NCI-H82 treated with DMSO at 0.1 percent for 48 hours (cell line): ENCODE measurements at regions not wholly inside any gene's neighbourhood (a gene's known extent, or its start where the extent isn't known, plus 50 kb on each side); places are given as distances from the start of the nearest gene placed in this dataset.
"Not testable (repeated sequence)": the region's sequence is repeated elsewhere in the genome, so short reads cannot be mapped to it uniquely, and the experiment has no call there.

ENCODE experiments used
- DNase-seq: peaks from one replicate; lab custom pipeline; 2025; ENCODE audit not compliant: unreplicated experiment; lab: John Stamatoyannopoulos, UW

- no peak for DNase-seq
Observed at GRCh38 chr4:181830404-181831035, 412.7 kb upstream of the TENM3 start.

- no peak for DNase-seq
Observed at GRCh38 chr4:181834071-181834470, 409.1 kb upstream of the TENM3 start.

- DNase-seq, result no peak
Observed at GRCh38 chr4:181835348-181835747, 407.9 kb upstream of the TENM3 start.

GRCh38 chr4:181838253-181838652 is 404.9 kb upstream of the TENM3 start:
- DNase-seq, result no peak

GRCh38 chr4:181843797-181844196 is 399.4 kb upstream of the TENM3 start:
- not testable (repeated sequence) for DNase-seq

- DNase-seq, result no peak
Observed at GRCh38 chr4:181845617-181846016, 397.6 kb upstream of the TENM3 start.

- DNase-seq, result no peak
Observed at GRCh38 chr4:181846934-181847333, 396.3 kb upstream of the TENM3 start.

GRCh38 chr4:181848357-181848756 is 394.8 kb upstream of the TENM3 start:
- no peak for DNase-seq

- DNase-seq, result no peak
Observed at GRCh38 chr4:181849472-181849871, 393.7 kb upstream of the TENM3 start.

GRCh38 chr4:181853881-181854511 is 389.2 kb upstream of the TENM3 start:
- DNase-seq, result no peak

- DNase-seq, result no peak
Observed at GRCh38 chr4:181855307-181855706, 387.9 kb upstream of the TENM3 start.

GRCh38 chr4:181857471-181857870 is 385.7 kb upstream of the TENM3 start:
- DNase-seq, result not testable (repeated sequence)

- DNase-seq, result no peak
Observed at GRCh38 chr4:181858741-181859140, 384.5 kb upstream of the TENM3 start.

GRCh38 chr4:181859439-181859838 is 383.8 kb upstream of the TENM3 start:
- no peak for DNase-seq

GRCh38 chr4:181860157-181860556 is 383.0 kb upstream of the TENM3 start:
- no peak for DNase-seq

- no peak for DNase-seq
Observed at GRCh38 chr4:181860668-181861067, 382.5 kb upstream of the TENM3 start.

GRCh38 chr4:181863856-181864255 is 379.3 kb upstream of the TENM3 start:
- no peak for DNase-seq

- no peak for DNase-seq
Observed at GRCh38 chr4:181870326-181870725, 372.9 kb upstream of the TENM3 start.

GRCh38 chr4:181874602-181875001 is 368.6 kb upstream of the TENM3 start:
- DNase-seq, result no peak

GRCh38 chr4:181877329-181877848 is 365.8 kb upstream of the TENM3 start:
- no peak for DNase-seq

GRCh38 chr4:181890031-181890430 is 353.2 kb upstream of the TENM3 start:
- DNase-seq, result no peak

GRCh38 chr4:181890911-181891310 is 352.3 kb upstream of the TENM3 start:
- DNase-seq, result no peak

- no peak for DNase-seq
Observed at GRCh38 chr4:181896614-181897013, 346.6 kb upstream of the TENM3 start.
